GM18507 (cell line): ENCODE measurements at regions not wholly inside any gene's neighbourhood (a gene's known extent, or its start where the extent isn't known, plus 50 kb on each side); places are given as distances from the start of the nearest gene placed in this dataset.

Experiments used
- DNase-seq: peaks from one replicate; pipeline ENCODE4 v3.0.0; 2011; ENCODE audit warnings: low read depth; ENCODE audit not compliant: insufficient read length; ENCODE audit errors: extremely low spot score
- FAIRE-seq: peaks from 2 replicates; lab custom pipeline; 2011; peaks lifted over from hg19 to GRCh38; lab: Jason Lieb, UNC

- FAIRE-seq (no peak), DNase-seq (no peak)
These were observed 245.9 kb upstream of the PHYHIPL start for GRCh38 chr10:58930500-58930899.

GRCh38 chr10:58932126-58932525 is 244.3 kb upstream of the PHYHIPL start:
- FAIRE-seq (no peak), DNase-seq (no peak)

DNA sequence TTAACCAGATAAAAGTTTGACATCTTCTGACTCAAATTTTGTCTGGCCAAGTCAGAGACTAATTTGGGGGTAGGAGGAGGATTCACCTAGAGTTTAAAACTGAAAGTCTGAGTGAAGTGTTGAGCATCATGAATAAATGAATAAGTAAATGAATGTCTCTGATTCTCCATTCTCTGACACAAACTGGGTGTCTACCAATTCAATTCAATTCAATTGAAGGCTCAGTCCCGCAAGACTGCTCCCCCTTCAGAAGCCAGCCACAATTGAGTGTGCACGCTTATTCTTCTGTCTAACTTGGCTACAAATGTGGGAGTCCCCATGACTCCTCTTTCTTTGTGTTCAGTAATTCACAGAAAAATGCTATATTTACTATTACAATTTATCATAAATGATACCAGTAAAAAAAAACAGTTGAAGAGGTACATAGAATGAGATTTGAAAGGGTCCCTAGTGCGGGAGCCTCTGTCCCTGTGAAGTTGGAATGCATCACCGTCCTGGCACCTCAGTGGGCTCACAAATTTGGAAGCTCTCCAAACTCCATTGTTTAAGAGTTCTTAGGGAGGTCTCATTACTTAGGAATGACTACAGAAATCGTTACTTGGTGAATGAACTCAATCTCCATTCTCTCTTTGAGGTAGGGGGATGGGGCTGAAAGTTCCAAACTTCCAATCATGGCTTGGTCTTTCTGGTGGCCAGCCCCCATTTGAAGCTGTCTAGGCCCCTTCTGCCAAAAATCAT is 243.7 kb upstream of the PHYHIPL start:
- DNase-seq (no peak), FAIRE-seq (no peak)

- FAIRE-seq (no peak), DNase-seq (no peak)
These were observed 240.1 kb upstream of the PHYHIPL start for GRCh38 chr10:58936364-58936763.

GRCh38 chr10:58937423-58937822 is 239.0 kb upstream of the PHYHIPL start:
- DNase-seq, result no peak
- no peak for FAIRE-seq

- FAIRE-seq (no peak), DNase-seq (no peak)
These were observed 233.7 kb upstream of the PHYHIPL start for GRCh38 chr10:58942724-58943123.

DNA sequence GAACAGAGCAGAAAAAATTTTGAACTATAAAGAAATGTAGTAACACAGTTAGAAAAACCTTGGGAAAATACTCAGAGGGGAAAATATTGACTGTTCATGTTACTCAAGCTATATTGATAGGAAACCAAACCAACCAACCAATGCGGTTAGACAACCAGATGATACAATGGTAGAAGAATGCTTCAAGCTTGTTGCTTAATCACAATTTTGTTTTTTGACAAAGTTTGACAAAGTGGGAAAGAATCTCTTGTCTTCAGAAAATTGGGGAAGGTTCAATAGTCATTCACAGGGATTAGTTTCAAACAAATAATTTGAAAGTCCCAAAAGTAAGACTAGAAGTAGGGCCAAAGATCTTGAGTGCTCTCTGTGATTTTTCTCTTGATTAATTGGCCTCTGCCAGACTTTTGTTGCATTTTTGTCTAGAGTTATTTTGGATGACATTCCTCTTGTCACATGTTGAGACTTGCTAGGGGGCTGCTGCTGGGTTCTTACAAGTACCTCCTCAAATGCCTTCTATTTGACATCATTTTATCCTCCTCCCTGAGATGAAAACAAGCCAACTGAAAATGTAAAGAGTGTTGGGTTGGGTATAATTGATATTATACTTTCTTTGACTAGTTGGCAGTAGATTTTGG is 233.1 kb upstream of the PHYHIPL start:
- DNase-seq, result no peak
- FAIRE-seq, result no peak

GRCh38 chr10:58943960-58944359 is 232.5 kb upstream of the PHYHIPL start:
- DNase-seq, result no peak
- FAIRE-seq, result no peak

- no peak for FAIRE-seq
- DNase-seq, result no peak
These were observed 228.1 kb upstream of the PHYHIPL start for GRCh38 chr10:58948303-58948702.

DNA sequence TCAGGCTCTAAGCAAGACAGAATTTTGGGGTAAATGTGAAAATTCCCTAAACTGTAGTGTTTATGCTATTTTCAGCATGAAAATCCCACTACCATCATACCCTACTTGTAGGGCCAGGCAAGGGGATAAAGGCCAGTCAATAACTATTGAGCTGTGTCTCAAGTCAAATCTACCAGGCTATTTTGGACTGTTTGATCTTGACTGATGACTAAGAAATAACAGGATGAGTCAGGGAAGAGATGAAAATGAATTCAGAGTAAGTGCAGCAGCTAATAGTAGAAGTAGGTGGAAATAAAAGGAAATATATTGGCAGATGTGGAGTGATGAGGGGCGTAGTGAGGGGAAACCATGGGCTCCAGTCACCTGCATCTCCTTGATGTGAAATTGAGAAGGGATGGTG is 225.8 kb upstream of the PHYHIPL start:
- no peak for DNase-seq
- no peak for FAIRE-seq

- no peak for DNase-seq
These were observed 225.4 kb upstream of the PHYHIPL start for GRCh38 chr10:58951087-58951486.

GRCh38 chr10:58951746-58952145 is 224.7 kb upstream of the PHYHIPL start:
- DNase-seq (no peak), FAIRE-seq (no peak)

More at GRCh38 chr10:58951087-58951486, 225.4 kb upstream of the PHYHIPL start:
- FAIRE-seq, result no peak

DNA sequence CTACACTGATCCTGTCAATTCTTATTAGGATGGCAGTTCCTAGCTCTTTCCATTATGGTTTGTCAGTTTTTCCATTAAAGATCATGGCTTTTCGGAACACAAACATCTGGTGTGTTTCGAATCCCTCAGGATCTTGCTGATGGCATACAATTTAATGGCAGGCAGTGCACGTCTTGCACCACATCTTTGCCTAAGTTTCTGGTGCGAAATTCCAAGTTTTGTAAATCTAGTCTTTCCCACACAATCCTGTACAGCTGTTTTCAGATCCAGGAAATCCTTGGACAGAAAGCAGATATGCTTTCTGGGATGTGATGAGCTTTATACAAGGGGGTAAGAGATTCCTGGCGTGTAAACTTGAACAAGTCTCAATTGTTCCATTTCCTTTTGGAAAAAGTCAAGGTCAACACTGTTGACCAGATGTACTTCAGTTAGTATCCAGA is 224.3 kb upstream of the PHYHIPL start:
- FAIRE-seq, result no peak
- DNase-seq, result no peak

DNA sequence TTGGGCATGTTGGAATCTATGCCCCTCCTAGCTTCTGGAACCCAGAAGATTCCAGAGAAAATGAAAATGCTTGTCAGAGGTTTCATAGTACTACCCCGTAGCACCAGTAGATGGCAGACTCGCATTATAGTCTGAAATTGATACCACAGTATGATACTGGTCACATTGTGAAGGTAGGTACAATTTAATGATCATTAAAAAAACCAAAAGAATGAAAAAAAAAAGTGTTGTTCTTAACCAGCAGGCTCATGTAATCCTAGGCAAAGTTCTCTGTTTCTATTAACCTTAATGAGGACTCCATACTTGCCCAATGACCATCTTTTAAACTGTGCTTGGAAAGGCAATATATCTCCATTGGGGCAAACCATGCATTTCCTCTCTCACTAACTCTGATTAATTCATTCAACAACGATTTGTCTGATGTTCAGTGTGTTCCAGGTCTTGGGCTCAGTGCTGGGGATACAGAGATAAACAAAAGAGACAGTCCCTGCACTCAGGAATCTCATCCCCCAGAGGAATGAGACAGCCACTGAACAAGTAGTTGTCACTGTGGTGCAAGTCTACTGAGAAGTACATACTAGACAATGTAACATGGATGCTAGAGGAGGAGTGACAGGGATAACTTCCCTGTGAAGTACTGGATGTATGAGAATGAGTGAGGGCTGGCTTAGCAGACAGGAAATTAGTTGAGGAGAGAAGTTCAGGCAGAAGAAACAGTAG is 223.5 kb upstream of the PHYHIPL start:
- peak; percentile 83 for FAIRE-seq
- DNase-seq, result no peak

- DNase-seq (no peak), FAIRE-seq (no peak)
These were observed 222.3 kb upstream of the PHYHIPL start for GRCh38 chr10:58954178-58954577.

- no peak for FAIRE-seq
- DNase-seq, result no peak
These were observed 220.8 kb upstream of the PHYHIPL start for GRCh38 chr10:58955615-58956014.

DNA sequence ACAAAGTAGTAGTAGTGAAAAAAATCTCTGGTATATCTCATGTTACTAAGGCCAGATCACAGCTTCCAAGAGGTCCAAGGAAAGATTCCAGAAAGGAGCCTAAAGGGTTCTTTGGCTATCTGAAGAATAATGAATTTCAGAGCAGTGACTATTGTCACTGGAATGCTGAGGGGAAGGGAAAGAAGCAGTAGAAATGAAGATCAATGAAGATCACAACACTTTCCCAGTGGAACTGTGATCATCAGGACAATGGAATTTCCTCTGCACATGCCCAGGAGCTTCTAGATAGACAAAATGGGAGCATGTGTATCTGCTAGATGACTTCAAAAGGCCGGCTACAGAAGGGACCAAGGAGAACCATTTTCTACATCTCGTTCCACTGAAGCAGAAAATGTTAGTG is 219.5 kb upstream of the PHYHIPL start:
- FAIRE-seq, result no peak
- no peak for DNase-seq

- DNase-seq (no peak), FAIRE-seq (no peak)
These were observed 218.9 kb upstream of the PHYHIPL start for GRCh38 chr10:58957517-58957916.

DNA sequence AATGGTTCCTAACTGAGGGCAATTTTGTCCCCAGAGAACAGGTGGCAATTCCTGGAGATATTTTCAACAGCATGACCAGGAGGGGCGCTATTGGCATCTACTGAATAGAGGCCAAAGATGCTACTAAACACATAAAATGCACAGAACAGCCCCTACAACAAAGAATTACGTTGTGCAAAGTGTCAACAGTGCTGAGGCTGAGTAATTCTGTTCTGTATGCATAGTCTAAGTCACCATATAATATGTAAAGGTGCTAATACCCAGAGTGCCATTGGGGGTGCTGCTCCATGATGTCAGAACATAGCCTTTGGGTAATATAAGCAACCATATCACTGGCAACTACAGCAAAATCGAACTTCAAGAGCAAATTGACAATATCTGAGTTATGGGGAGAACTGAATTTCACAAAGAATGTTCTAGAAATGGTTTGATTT is 213.3 kb upstream of the PHYHIPL start:
- peak; percentile 5 for FAIRE-seq
- DNase-seq, result no peak

DNA sequence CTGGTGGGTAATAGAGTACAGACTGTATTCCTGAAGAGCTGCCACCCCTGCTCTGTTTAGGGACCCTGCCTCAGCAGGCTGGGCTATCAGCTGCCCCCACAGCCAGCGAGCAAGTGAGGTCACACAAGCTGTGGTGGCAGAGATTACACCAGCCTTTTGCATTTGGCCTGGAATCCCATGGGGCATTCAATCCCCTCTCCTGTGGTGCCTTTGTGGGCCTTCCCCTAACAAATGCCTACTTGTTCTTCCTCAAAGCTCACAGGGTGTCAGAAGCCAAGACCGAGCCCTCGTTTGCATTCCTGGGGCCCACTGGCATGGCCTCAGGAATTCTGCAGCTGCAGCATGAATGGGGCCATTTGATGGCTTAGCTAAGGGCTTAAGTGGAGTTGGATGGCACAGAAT is 212.7 kb upstream of the PHYHIPL start:
- FAIRE-seq (no peak), DNase-seq (no peak)

DNA sequence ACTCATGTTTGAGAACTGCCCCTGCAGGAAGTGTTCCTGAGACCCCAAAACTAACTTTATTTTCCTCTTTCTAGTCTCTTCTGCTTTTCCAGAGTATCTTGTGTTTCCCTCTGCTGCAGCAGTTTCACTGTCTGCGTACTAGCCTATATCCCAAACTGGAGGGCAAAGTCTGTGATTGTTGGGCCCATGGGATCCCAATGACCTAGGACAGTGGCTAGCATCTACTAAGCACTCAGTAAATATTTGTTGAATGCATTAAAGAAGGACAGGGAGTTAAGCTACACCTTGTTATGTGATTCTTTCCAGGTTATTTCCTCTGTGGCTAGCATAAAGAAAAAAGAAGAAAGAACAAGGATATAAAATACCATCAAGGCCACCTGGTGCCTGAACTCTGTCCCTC is 210.6 kb upstream of the PHYHIPL start:
- DNase-seq, result no peak
- no peak for FAIRE-seq
